Natural killer cell (primary cell): ENCODE measurements at regions not wholly inside any gene's neighbourhood (a gene's known extent, or its start where the extent isn't known, plus 50 kb on each side); places are given as distances from the start of the nearest gene placed in this dataset.

ENCODE experiments used
- ATAC-seq, 3 donors: fragments of 150-1000 bp in 2 of 3; fragments of 200-7000 bp in 1 of 3; cut with Tn5 transposase; 1 replicate in 1 of 3; 2 replicates in 2 of 3; pipeline ENCODE4 v1.10.0; 2021; ENCODE audit warnings: mild to moderate bottlenecking in 2 of 3, moderate library complexity in 2 of 3
- DNase-seq, 2 donors: peaks; one replicate each; pipeline versions ENCODE4 v3.0.0 to v3.0.0-alpha.2; 2013 to 2021; ENCODE audit warnings: mixed read lengths in 1 of 2
- H3K27ac ChIP-seq: one replicate; pipeline ENCODE4 v1.5.1; 2013; ENCODE audit warnings: mild to moderate bottlenecking, low read length
- H3K27me3 ChIP-seq: one replicate; pipeline ENCODE4 v1.6.1; 2013; ENCODE audit warnings: low read length; ENCODE audit not compliant: control insufficient read depth, insufficient read depth
- H3K36me3 ChIP-seq: one replicate; pipeline ENCODE4 v1.6.1; 2013; ENCODE audit warnings: low read length; ENCODE audit not compliant: control insufficient read depth, insufficient read depth
- H3K4me1 ChIP-seq: one replicate; pipeline ENCODE4 v1.6.1; 2013; ENCODE audit warnings: low read length; ENCODE audit not compliant: control insufficient read depth, insufficient read depth
- H3K4me3 ChIP-seq: one replicate; pipeline ENCODE4 v1.5.1; 2013; ENCODE audit warnings: low read length
- H3K9me3 ChIP-seq: one replicate; pipeline ENCODE4 v1.6.1; 2013; ENCODE audit warnings: low read length; ENCODE audit not compliant: control insufficient read depth, insufficient read depth
- H3K27ac Mint-ChIP-seq, 2 donors: one replicate each; pipeline ENCODE4 v1.8.0; 2022; ENCODE audit warnings: mild to moderate bottlenecking in 2 of 2, mixed read lengths in 2 of 2, moderate library complexity in 1 of 2
- H3K27me3 Mint-ChIP-seq, 2 donors: one replicate each; pipeline ENCODE4 v1.8.0; 2022; ENCODE audit warnings: low read depth in 2 of 2, mixed read lengths in 2 of 2
- H3K36me3 Mint-ChIP-seq: one replicate; pipeline ENCODE4 v1.8.0; 2022; ENCODE audit warnings: mixed read lengths
- H3K4me1 Mint-ChIP-seq, 2 donors: one replicate each; pipeline ENCODE4 v1.8.0; 2022; ENCODE audit warnings: mixed read lengths in 2 of 2
- H3K4me3 Mint-ChIP-seq: one replicate; pipeline ENCODE4 v1.8.0; 2022; ENCODE audit warnings: mild to moderate bottlenecking, moderate library complexity, mixed read lengths
- H3K9me3 Mint-ChIP-seq, 2 donors: one replicate each; pipeline ENCODE4 v1.8.0; 2022; ENCODE audit warnings: mixed read lengths in 2 of 2
- WGBS: methylation state at CpG from one replicate; pipeline ENCODE4 v1.1.7; 2013; ENCODE audit warnings: missing lambda C conversion rate; ENCODE audit not compliant: insufficient coverage; 5-methylcytosine and 5-hydroxymethylcytosine counted together
- intact Hi-C: fragments of 100-400 bp; cut with micrococcal nuclease; formaldehyde crosslinking; loops from one replicate; pipeline ENCODE4 v1.14.2; 2022
- TF ChIP-seq, protein P1 (sequence below): fragments of 200-600 bp; IDR thresholded peaks from one replicate; pipeline ENCODE4 v1.8.0; 2022; ENCODE audit warnings: antibody characterized with exemption

DNA sequence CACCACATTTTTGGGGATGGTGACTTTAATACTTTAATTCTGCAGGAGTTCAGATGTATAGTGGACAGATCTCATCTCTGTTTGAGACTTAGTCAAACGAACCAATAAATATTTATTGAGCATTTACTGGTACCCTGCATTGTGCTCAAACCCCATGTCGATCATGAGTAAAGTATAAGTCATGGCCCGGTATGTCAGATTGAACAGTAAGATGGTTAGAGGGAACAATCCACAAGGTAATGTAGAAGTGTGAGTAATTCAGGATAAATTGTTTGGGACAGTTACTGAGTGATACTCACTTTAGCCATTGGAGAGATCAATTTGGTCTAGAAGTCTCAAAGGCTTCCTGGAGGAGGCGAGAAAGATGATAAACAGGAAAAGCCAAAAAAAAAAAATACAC, 265.5 kb upstream of the C2CD4B start:
- Histone ChIP-seq H3K4me1 (no peaks in the 10 kb centered on the region), H3K27ac (no peak overlapping the region), H3K27me3 (no peaks in the 10 kb centered on the region), H3K9me3 (no peaks in the 10 kb centered on the region), H3K36me3 (no peaks in the 10 kb centered on the region), H3K4me3 (no peak overlapping the region)
- DNase-seq (no peak), ATAC-seq (no peak)
- no peak overlapping the region for H3K27ac Mint-ChIP-seq
- H3K4me3 Mint-ChIP-seq = no peak overlapping the region
- H3K27me3 Mint-ChIP-seq = no peaks in the 10 kb centered on the region
- TF ChIP-seq, protein P1, sequence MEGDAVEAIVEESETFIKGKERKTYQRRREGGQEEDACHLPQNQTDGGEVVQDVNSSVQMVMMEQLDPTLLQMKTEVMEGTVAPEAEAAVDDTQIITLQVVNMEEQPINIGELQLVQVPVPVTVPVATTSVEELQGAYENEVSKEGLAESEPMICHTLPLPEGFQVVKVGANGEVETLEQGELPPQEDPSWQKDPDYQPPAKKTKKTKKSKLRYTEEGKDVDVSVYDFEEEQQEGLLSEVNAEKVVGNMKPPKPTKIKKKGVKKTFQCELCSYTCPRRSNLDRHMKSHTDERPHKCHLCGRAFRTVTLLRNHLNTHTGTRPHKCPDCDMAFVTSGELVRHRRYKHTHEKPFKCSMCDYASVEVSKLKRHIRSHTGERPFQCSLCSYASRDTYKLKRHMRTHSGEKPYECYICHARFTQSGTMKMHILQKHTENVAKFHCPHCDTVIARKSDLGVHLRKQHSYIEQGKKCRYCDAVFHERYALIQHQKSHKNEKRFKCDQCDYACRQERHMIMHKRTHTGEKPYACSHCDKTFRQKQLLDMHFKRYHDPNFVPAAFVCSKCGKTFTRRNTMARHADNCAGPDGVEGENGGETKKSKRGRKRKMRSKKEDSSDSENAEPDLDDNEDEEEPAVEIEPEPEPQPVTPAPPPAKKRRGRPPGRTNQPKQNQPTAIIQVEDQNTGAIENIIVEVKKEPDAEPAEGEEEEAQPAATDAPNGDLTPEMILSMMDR = no peak
- 88% methylated on average over 3 of the region's 4 CpGs for WGBS
- no peaks in the 10 kb centered on the region for H3K4me1 Mint-ChIP-seq
- H3K36me3 Mint-ChIP-seq = no peaks in the 10 kb centered on the region
- intact Hi-C loops = no loop called here
- no peaks in the 10 kb centered on the region for H3K9me3 Mint-ChIP-seq

DNA sequence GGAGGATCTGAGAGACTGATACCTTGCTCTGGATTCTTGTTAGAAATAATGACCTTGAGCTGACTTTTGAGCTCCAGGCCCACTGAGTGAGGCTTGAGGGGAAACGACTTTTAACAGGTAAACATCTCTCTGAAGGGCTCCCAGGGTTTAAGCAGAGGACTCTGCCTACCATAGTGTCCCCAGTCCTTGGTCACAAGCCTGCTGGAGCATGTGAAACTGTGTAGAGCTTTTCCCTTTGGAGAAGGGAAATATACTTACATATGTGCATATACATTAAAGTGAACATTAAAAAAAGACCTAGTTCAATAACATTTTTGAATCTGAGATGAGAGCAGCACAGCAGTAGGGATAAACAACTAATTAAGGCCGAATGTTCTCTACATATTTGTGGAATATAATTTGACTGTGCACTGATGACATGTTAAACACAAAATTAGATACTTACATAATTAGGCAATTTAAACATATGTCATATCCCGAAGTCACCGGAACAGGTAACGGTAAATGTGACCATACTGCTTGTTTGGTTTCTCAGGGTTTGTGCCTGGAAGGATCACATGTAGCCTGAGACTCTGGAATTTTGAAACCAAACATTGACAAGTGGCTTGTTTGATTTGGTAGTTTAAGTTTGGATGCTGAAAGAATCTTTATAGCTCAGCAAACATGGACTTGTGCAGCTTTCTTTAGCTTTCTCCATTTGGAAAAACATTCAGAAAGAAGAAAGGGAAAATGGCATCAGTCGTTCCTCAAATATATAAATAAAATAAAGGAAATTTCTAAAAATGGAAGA, 266.1 kb upstream of the C2CD4B start:
- H3K4me1 Mint-ChIP-seq = no peaks in the 10 kb centered on the region

DNA sequence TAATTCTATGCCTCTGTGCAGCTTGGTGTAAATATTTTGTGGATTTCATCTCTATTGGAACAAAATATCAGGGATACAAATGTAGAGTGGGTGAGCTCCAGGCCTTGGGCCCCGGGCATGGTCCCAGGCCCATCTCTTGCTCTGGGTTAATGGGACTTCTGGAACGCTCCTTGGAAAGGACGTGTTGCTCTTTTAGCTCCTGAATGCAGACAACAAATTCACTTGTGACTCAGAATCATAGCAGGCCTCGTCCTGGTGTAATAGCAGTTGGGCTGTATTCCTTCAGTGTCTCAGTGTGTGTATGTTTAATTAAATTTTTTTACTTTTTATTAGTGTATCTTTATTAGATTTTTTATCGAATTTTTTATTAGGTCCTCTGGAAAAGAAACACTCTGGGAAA, 266.7 kb upstream of the C2CD4B start:
- H3K4me1 ChIP-seq = no peaks in the 10 kb centered on the region
- ATAC-seq (no peak), DNase-seq (no peak)
- Mint-ChIP-seq H3K36me3 (no peaks in the 10 kb centered on the region), H3K27ac (no peak overlapping the region), H3K4me1 (no peaks in the 10 kb centered on the region), H3K9me3 (no peaks in the 10 kb centered on the region), H3K27me3 (no peaks in the 10 kb centered on the region), H3K4me3 (no peak overlapping the region)
- H3K4me3 ChIP-seq = no peak overlapping the region
- 85% methylated on average over 3 of the region's 5 CpGs for WGBS
- intact Hi-C loops = no loop called here
- H3K27me3 ChIP-seq = no peaks in the 10 kb centered on the region
- H3K36me3 ChIP-seq = no peaks in the 10 kb centered on the region
- H3K9me3 ChIP-seq = no peaks in the 10 kb centered on the region
- TF ChIP-seq, protein P1 = no peak
- no peak overlapping the region for H3K27ac ChIP-seq

More for the DNA sequence above, 266.1 kb upstream of the C2CD4B start:
- TF ChIP-seq, protein P1 = no peak
- no peaks in the 10 kb centered on the region for H3K4me1 ChIP-seq
- H3K27me3 Mint-ChIP-seq = no peaks in the 10 kb centered on the region
- no peaks in the 10 kb centered on the region for H3K27me3 ChIP-seq
- WGBS = 92% methylated on average over 4 of the region's 6 CpGs
- H3K4me3 Mint-ChIP-seq = no peak overlapping the region
- intact Hi-C loops = no loop called here
- H3K4me3 ChIP-seq = no peak overlapping the region
- H3K36me3 Mint-ChIP-seq = no peaks in the 10 kb centered on the region
- H3K27ac Mint-ChIP-seq = no peak overlapping the region
- no peaks in the 10 kb centered on the region for H3K9me3 Mint-ChIP-seq
- ATAC-seq (no peak), DNase-seq (no peak)
- no peak overlapping the region for H3K27ac ChIP-seq
- no peaks in the 10 kb centered on the region for H3K9me3 ChIP-seq
- no peaks in the 10 kb centered on the region for H3K36me3 ChIP-seq
